HL-60 (cell line): ENCODE measurements at regions not wholly inside any gene's neighbourhood (a gene's known extent, or its start where the extent isn't known, plus 50 kb on each side); places are given as distances from the start of the nearest gene placed in this dataset.

Experiments
- DNase-seq, 2 experiments: peaks; one replicate each; pipeline ENCODE4 v3.0.0-alpha.2; 2010 to 2020; ENCODE audit warnings: low read depth in 1 of 2, low spot score in 1 of 2
- H3K27ac ChIP-seq: fragments of 250-450 bp; sonication (Bioruptor Pico); replicated peaks from 2 replicates; pipeline ENCODE4 v1.5.1; 2020; ENCODE audit warnings: mild to moderate bottlenecking, moderate library complexity
- H3K27me3 ChIP-seq: fragments of 250-450 bp; sonication (Bioruptor Pico); 2 replicates; pipeline ENCODE4 v1.5.1; 2021; ENCODE audit warnings: mild to moderate bottlenecking, moderate library complexity; ENCODE audit not compliant: insufficient read depth, poor library complexity, severe bottlenecking
- H3K4me3 ChIP-seq: replicated peaks from 2 replicates; pipeline ENCODE4 v1.5.1; 2011; ENCODE audit warnings: mild to moderate bottlenecking, control low read depth, low read length; ENCODE audit not compliant: insufficient read depth
- GABPA ChIP-seq: IDR thresholded peaks from 2 replicates; pipeline ENCODE4 v1.6.1; 2012; ENCODE audit warnings: low read depth
- POLR2AphosphoS5 ChIP-seq: IDR thresholded peaks from 2 replicates; pipeline ENCODE4 v1.6.1; 2012; ENCODE audit warnings: low read depth
- SPI1 ChIP-seq: IDR thresholded peaks from 2 replicates; pipeline ENCODE4 v1.6.1; 2012; ENCODE audit warnings: low read depth, mild to moderate bottlenecking, borderline replicate concordance
- TF ChIP-seq, protein P1 (sequence below): IDR thresholded peaks from 2 replicates; pipeline ENCODE4 v1.6.1; 2012; ENCODE audit warnings: low read depth; ENCODE audit not compliant: insufficient replicate concordance
- TF ChIP-seq, protein P2 (sequence below): IDR thresholded peaks from one replicate; pipeline ENCODE4 v1.5.1; 2011; ENCODE audit warnings: low read length, control low read depth, inconsistent platforms; ENCODE audit not compliant: insufficient read depth

DNA sequence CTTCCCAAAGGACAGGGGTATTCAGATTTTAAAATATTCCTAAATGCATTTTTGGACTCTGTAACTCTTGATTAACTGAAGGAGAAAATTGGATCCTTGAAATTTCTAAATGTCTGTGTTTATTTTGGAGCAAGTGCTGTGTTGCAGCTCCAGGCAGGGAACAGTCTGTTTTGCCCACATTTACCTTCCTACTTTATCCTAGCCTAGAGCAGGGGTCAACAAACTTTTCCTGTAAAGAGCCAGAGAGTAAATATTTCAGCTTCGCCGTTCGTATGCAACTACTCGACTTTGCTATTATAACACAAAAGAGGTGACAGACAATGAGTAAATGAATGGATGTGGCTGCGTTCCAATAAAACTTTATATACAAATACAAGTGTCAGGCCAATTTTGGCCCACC lies 402.2 kb downstream of the GPATCH2 start:
- no peak for TF ChIP-seq SPI1
- TF ChIP-seq, protein P1, sequence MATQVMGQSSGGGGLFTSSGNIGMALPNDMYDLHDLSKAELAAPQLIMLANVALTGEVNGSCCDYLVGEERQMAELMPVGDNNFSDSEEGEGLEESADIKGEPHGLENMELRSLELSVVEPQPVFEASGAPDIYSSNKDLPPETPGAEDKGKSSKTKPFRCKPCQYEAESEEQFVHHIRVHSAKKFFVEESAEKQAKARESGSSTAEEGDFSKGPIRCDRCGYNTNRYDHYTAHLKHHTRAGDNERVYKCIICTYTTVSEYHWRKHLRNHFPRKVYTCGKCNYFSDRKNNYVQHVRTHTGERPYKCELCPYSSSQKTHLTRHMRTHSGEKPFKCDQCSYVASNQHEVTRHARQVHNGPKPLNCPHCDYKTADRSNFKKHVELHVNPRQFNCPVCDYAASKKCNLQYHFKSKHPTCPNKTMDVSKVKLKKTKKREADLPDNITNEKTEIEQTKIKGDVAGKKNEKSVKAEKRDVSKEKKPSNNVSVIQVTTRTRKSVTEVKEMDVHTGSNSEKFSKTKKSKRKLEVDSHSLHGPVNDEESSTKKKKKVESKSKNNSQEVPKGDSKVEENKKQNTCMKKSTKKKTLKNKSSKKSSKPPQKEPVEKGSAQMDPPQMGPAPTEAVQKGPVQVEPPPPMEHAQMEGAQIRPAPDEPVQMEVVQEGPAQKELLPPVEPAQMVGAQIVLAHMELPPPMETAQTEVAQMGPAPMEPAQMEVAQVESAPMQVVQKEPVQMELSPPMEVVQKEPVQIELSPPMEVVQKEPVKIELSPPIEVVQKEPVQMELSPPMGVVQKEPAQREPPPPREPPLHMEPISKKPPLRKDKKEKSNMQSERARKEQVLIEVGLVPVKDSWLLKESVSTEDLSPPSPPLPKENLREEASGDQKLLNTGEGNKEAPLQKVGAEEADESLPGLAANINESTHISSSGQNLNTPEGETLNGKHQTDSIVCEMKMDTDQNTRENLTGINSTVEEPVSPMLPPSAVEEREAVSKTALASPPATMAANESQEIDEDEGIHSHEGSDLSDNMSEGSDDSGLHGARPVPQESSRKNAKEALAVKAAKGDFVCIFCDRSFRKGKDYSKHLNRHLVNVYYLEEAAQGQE, result no peak
- no peak for TF ChIP-seq POLR2AphosphoS5
- TF ChIP-seq, protein P2, sequence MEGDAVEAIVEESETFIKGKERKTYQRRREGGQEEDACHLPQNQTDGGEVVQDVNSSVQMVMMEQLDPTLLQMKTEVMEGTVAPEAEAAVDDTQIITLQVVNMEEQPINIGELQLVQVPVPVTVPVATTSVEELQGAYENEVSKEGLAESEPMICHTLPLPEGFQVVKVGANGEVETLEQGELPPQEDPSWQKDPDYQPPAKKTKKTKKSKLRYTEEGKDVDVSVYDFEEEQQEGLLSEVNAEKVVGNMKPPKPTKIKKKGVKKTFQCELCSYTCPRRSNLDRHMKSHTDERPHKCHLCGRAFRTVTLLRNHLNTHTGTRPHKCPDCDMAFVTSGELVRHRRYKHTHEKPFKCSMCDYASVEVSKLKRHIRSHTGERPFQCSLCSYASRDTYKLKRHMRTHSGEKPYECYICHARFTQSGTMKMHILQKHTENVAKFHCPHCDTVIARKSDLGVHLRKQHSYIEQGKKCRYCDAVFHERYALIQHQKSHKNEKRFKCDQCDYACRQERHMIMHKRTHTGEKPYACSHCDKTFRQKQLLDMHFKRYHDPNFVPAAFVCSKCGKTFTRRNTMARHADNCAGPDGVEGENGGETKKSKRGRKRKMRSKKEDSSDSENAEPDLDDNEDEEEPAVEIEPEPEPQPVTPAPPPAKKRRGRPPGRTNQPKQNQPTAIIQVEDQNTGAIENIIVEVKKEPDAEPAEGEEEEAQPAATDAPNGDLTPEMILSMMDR, result no peak
- no peak for TF ChIP-seq GABPA
- no peak overlapping the region for H3K27ac ChIP-seq
- no peaks in the 10 kb centered on the region for H3K27me3 ChIP-seq
- no peak for DNase-seq
- no peak overlapping the region for H3K4me3 ChIP-seq

DNA sequence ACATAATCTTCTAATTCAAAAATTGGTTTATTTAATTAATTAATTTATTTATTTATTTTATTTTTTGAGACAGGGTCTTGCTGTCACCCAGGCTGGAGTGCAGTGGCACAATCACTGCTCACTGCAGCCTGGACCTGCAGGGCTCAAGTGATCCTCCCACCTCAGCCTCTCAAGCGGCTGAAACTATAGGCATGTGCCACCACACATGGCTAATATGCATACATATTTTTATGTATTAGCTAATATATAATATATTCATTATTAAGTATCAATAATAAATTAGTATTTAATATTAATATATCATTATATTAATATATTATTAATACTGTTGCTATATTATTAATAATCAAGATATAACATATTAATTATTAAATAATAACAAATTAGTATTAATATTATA lies 406.7 kb downstream of the GPATCH2 start:
- Histone ChIP-seq H3K27me3 (no peaks in the 10 kb centered on the region), H3K4me3 (no peak overlapping the region), H3K27ac (no peak overlapping the region)
- TF ChIP-seq, protein P2, result no peak
- no peak for TF ChIP-seq POLR2AphosphoS5
- TF ChIP-seq GABPA, result no peak
- TF ChIP-seq, protein P1, result no peak
- TF ChIP-seq SPI1, result no peak
- no peak for DNase-seq

DNA sequence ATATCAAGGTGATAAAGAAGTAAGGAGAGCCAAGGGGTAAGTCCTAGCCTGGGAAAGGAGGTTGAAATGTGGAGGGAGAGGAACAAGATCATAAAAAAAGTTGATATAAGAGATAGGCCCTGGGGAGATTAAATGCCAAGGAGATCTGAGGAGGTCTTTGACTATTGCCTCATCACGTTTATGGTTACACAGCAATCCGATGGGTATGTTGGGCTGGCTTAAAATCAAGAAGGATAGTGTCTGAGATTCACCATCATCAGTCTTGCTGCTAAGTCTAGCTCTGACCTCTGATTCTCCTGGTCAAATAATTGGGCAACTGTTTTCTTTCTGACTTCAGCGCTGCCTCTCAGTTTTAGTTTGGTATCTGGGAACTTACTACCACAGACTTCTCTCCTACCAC lies 416.3 kb downstream of the GPATCH2 start:
- no peak for DNase-seq
- Histone ChIP-seq H3K27me3 (no peaks in the 10 kb centered on the region), H3K27ac (no peak overlapping the region), H3K4me3 (no peak overlapping the region)
- TF ChIP-seq SPI1, result no peak
- TF ChIP-seq, protein P2, result no peak
- TF ChIP-seq GABPA, result no peak
- TF ChIP-seq, protein P1, result no peak
- TF ChIP-seq POLR2AphosphoS5, result no peak
